ENCODE measurements at regions not wholly inside any gene's neighbourhood (a gene's known extent, or its start where the extent isn't known, plus 50 kb on each side); places are given as distances from the start of the nearest gene placed in this dataset.

- H3K9me2 ChIP-seq (ENCODE audit: insufficient read depth, low read length): no peaks in the 10 kb centered on the region
- no peaks in the 10 kb centered on the region for H3F3A ChIP-seq (ENCODE audit: insufficient read depth, low read length, poor library complexity, severe bottlenecking)
- no peak overlapping the region for H3K27ac ChIP-seq (ENCODE audit: low read length)
- H4K20me1 ChIP-seq (ENCODE audit: insufficient read depth): no peaks in the 10 kb centered on the region
- H3K4me2 ChIP-seq (ENCODE audit: low read length): no peak overlapping the region
- H3K36me3 ChIP-seq (ENCODE audit: insufficient read depth, low read length): no peaks in the 10 kb centered on the region
- no peak overlapping the region for H3K9ac ChIP-seq (ENCODE audit: low read length)
- no peak overlapping the region for H3K4me3 ChIP-seq (ENCODE audit: low read length)
- no peak for TF ChIP-seq MXI1 (conservative IDR thresholded peaks at IDR 0.05; ENCODE audit: poor library complexity, severe bottlenecking)
- no peaks in the 10 kb centered on the region for H3K27me3 ChIP-seq (ENCODE audit: insufficient read depth, low read depth, low read length)
- H2AFZ ChIP-seq (ENCODE audit: low read depth, low read length): no peak overlapping the region
- H3K79me2 ChIP-seq (replicated peaks; ENCODE audit: insufficient read depth, low read length): no peaks in the 10 kb centered on the region
- no peaks in the 10 kb centered on the region for H3K9me3 ChIP-seq (ENCODE audit: low read length)
Measured at GRCh38 chr1:209134001-209134400, 449.5 kb upstream of the CAMK1G start.

- no peaks in the 10 kb centered on the region for H3K9me3 ChIP-seq (ENCODE audit: low read length)
- no peaks in the 10 kb centered on the region for H3K27me3 ChIP-seq (ENCODE audit: insufficient read depth, low read depth, low read length)
- TF ChIP-seq REST (IDR thresholded peaks at IDR 0.05; ENCODE audit: borderline replicate concordance) (no peak), POLR2AphosphoS5 (IDR thresholded peaks at IDR 0.05) (no peak), TAF1 (IDR thresholded peaks at IDR 0.05; ENCODE audit: low read depth) (no peak), MXI1 (conservative IDR thresholded peaks at IDR 0.05; ENCODE audit: poor library complexity, severe bottlenecking) (no peak), SMC3 (conservative IDR thresholded peaks at IDR 0.05; ENCODE audit: poor library complexity) (no peak), CTCF (IDR thresholded peaks at IDR 0.05; ENCODE audit: poor library complexity, severe bottlenecking) (no peak), EZH2 (IDR thresholded peaks at IDR 0.05; ENCODE audit: borderline replicate concordance, insufficient read depth, low read length, poor library complexity, severe bottlenecking) (no peak), EP300 (conservative IDR thresholded peaks at IDR 0.05; ENCODE audit: poor library complexity, severe bottlenecking) (no peak), RAD21 (conservative IDR thresholded peaks at IDR 0.05) (no peak)
- H3F3A ChIP-seq (ENCODE audit: insufficient read depth, low read length, poor library complexity, severe bottlenecking): no peaks in the 10 kb centered on the region
- no peak overlapping the region for H3K27ac ChIP-seq (ENCODE audit: low read length)
- no peaks in the 10 kb centered on the region for H4K20me1 ChIP-seq (ENCODE audit: insufficient read depth)
- H3K4me3 ChIP-seq (ENCODE audit: low read length): no peak overlapping the region
- no peaks in the 10 kb centered on the region for H3K36me3 ChIP-seq (ENCODE audit: insufficient read depth, low read length)
- H3K9me2 ChIP-seq (ENCODE audit: insufficient read depth, low read length): no peaks in the 10 kb centered on the region
- H3K9ac ChIP-seq (ENCODE audit: low read length): no peak overlapping the region
- H3K79me2 ChIP-seq (replicated peaks; ENCODE audit: insufficient read depth, low read length): no peaks in the 10 kb centered on the region
- H3K4me2 ChIP-seq (ENCODE audit: low read length): no peak overlapping the region
- H2AFZ ChIP-seq (ENCODE audit: low read depth, low read length): no peak overlapping the region
Measured at GRCh38 chr1:209143916-209144315, 439.6 kb upstream of the CAMK1G start.

GRCh38 chr1:209150114-209150513 lies 433.4 kb upstream of the CAMK1G start:
- Histone ChIP-seq H3F3A (ENCODE audit: insufficient read depth, low read length, poor library complexity, severe bottlenecking) (no peaks in the 10 kb centered on the region), H3K36me3 (ENCODE audit: insufficient read depth, low read length) (no peaks in the 10 kb centered on the region), H4K20me1 (ENCODE audit: insufficient read depth) (no peaks in the 10 kb centered on the region), H3K27ac (ENCODE audit: low read length) (no peak overlapping the region), H3K9me3 (ENCODE audit: low read length) (no peaks in the 10 kb centered on the region), H2AFZ (ENCODE audit: low read depth, low read length) (no peak overlapping the region), H3K4me2 (ENCODE audit: low read length) (no peak overlapping the region), H3K9ac (ENCODE audit: low read length) (no peak overlapping the region), H3K27me3 (ENCODE audit: insufficient read depth, low read depth, low read length) (no peaks in the 10 kb centered on the region), H3K9me2 (ENCODE audit: insufficient read depth, low read length) (no peaks in the 10 kb centered on the region), H3K4me3 (ENCODE audit: low read length) (no peak overlapping the region), H3K79me2 (replicated peaks; ENCODE audit: insufficient read depth, low read length) (no peaks in the 10 kb centered on the region)
- TF ChIP-seq EZH2 (IDR thresholded peaks at IDR 0.05; ENCODE audit: borderline replicate concordance, insufficient read depth, low read length, poor library complexity, severe bottlenecking) (no peak), REST (IDR thresholded peaks at IDR 0.05; ENCODE audit: borderline replicate concordance) (peak; percentile 73)
